Lower leg skin (tissue), 3 donors: ENCODE measurements at regions not wholly inside any gene's neighbourhood (a gene's known extent, or its start where the extent isn't known, plus 50 kb on each side); places are given as distances from the start of the nearest gene placed in this dataset.

Experiments
- CTCF ChIP-seq, 3 donors: fragments of 450-650 bp; IDR thresholded peaks; one replicate each; pipeline ENCODE4 v1.5.1; 2016; ENCODE audit warnings: antibody characterized with exemption in 3 of 3, mild to moderate bottlenecking in 3 of 3, moderate library complexity in 2 of 3
- POLR2A ChIP-seq, 2 donors: fragments of 450-650 bp; IDR thresholded peaks; one replicate each; pipeline ENCODE4 v1.6.1; 2016 to 2017; ENCODE audit warnings: antibody characterized with exemption in 2 of 2, mild to moderate bottlenecking in 1 of 2, moderate library complexity in 1 of 2

GRCh38 chr13:65857942-65858565 is 1372.1 kb downstream of the PCDH9 start:
- no peak for TF ChIP-seq CTCF (IDR thresholded peaks at IDR 0.05)
- no peak for TF ChIP-seq POLR2A (IDR thresholded peaks at IDR 0.05)
